GM12874 (cell line): ENCODE measurements at regions not wholly inside any gene's neighbourhood (a gene's known extent, or its start where the extent isn't known, plus 50 kb on each side); places are given as distances from the start of the nearest gene placed in this dataset.

Source experiments
- TF ChIP-seq, protein P1 (sequence below): IDR thresholded peaks from 2 replicates; pipeline ENCODE4 v1.5.1; 2011; ENCODE audit warnings: low read depth, mild to moderate bottlenecking, control low read depth, low read length, moderate library complexity; ENCODE audit not compliant: insufficient read depth

GRCh38 chr15:96514607-96515285 is 184.2 kb downstream of the NR2F2 start:
- TF ChIP-seq, protein P1, sequence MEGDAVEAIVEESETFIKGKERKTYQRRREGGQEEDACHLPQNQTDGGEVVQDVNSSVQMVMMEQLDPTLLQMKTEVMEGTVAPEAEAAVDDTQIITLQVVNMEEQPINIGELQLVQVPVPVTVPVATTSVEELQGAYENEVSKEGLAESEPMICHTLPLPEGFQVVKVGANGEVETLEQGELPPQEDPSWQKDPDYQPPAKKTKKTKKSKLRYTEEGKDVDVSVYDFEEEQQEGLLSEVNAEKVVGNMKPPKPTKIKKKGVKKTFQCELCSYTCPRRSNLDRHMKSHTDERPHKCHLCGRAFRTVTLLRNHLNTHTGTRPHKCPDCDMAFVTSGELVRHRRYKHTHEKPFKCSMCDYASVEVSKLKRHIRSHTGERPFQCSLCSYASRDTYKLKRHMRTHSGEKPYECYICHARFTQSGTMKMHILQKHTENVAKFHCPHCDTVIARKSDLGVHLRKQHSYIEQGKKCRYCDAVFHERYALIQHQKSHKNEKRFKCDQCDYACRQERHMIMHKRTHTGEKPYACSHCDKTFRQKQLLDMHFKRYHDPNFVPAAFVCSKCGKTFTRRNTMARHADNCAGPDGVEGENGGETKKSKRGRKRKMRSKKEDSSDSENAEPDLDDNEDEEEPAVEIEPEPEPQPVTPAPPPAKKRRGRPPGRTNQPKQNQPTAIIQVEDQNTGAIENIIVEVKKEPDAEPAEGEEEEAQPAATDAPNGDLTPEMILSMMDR, result no peak

DNA sequence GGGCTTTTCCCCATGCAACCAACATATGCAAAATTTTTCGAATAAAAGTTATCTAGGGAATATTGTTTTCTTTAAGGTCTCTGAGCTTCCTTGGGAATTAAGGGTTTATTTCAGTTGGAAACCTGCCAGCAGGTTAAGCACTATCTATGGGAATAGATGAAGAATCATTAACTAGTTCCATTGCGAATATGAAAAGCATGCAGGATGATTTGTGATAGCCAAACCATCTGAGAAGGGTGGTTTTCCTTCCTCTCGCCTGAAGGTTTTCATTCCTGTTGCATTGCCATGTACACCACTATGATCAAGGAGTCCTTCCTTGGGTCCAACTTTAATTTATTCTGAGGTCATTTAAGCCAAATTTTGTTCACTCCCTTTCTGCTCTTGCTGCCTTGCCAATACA is 184.9 kb downstream of the NR2F2 start:
- TF ChIP-seq, protein P1, result no peak

DNA sequence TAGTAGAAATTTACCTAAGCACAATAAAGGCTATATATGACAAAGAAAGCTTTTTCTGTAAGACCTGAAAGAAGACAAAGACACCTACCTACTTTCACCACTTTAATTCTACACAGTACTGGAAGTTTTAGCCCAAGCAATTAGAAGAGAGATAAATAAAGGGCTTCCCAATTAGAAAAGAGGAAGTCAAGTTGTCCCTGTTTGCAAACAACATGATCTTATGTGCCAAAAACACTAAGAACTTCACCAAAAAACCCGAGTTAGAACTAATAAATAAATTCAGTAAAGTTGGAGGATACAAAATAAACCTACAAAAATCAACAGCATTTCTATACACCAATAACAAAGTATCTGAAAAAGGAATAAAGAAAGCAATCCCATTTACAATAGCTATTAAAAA is 190.9 kb downstream of the NR2F2 start:
- TF ChIP-seq, protein P1, result no peak

DNA sequence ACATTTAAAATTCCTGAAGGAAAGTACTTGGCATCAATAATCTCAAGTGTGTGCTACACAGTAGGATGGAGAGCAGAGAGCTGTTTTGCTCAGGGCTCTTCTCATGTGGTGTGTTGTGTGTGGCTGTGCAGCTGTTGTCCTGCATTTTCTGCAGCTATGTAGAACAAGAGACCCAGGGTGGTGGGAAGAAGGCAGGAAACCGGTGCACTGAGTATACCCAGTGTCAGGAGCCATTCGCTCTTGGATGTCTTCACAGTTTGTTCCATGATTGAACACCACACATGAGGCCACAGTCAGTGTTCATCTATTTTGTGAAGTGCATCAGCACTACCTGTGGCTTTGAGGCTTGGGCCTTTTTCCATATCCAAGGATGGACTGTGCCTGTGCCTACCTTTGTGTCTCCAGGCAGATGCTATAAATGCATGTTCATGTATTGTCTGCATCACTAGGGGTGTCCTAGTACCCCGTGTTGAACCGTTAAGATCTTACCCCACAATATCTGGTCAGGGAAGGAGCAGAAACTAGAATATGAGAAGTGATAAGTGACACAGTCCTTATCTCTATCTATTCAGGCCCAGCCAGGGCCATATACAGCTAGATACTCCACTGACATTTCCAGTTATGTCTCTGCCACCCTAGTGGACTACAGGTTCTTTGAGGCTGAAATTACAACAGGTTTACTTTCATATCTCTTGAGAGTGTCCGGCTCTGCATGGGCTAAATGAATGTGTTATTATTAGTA is 194.3 kb downstream of the NR2F2 start:
- TF ChIP-seq, protein P1, result no peak

- TF ChIP-seq, protein P1, result no peak
These were observed 204.6 kb downstream of the NR2F2 start for GRCh38 chr15:96535148-96535547.

- TF ChIP-seq, protein P1, result no peak
These were observed 208.0 kb downstream of the NR2F2 start for GRCh38 chr15:96538491-96538890.

GRCh38 chr15:96540283-96540682 is 209.8 kb downstream of the NR2F2 start:
- TF ChIP-seq, protein P1, result no peak
